Mesendoderm (in vitro differentiated cells): ENCODE measurements at regions not wholly inside any gene's neighbourhood (a gene's known extent, or its start where the extent isn't known, plus 50 kb on each side); places are given as distances from the start of the nearest gene placed in this dataset.

Source experiments
- DNase-seq: peaks from one replicate; pipeline ENCODE4 v3.0.0; 2013
- H2AK5ac ChIP-seq: 2 replicates; pipeline ENCODE4 v1.6.1; 2013; ENCODE audit warnings: low read length, inconsistent platforms
- H2BK120ac ChIP-seq: 2 replicates; pipeline ENCODE4 v1.6.1; 2013; ENCODE audit warnings: low read depth, mild to moderate bottlenecking, low read length, moderate library complexity, mixed read lengths
- H2BK15ac ChIP-seq: replicated peaks from 2 replicates; pipeline ENCODE4 v1.6.1; 2013; ENCODE audit warnings: low read depth, mild to moderate bottlenecking, moderate library complexity
- H2BK5ac ChIP-seq: 2 replicates; pipeline ENCODE4 v1.6.1; 2013; ENCODE audit warnings: low read length, inconsistent platforms
- H3K18ac ChIP-seq: 2 replicates; pipeline ENCODE4 v1.6.1; 2013; ENCODE audit warnings: mild to moderate bottlenecking, low read length, mixed read lengths
- H3K23ac ChIP-seq: one replicate; pipeline ENCODE4 v1.6.1; 2013; ENCODE audit warnings: low read length
- H3K27ac ChIP-seq: 2 replicates; pipeline ENCODE4 v1.5.1; 2013; ENCODE audit warnings: low read depth, mild to moderate bottlenecking, inconsistent platforms, low read length, moderate library complexity
- H3K27me3 ChIP-seq: 2 replicates; pipeline ENCODE4 v1.6.1; 2013; ENCODE audit warnings: low read length, control low read depth, mild to moderate bottlenecking, inconsistent platforms; ENCODE audit not compliant: insufficient read depth, poor library complexity
- H3K36me3 ChIP-seq: 2 replicates; pipeline ENCODE4 v1.6.1; 2013; ENCODE audit warnings: low read length, inconsistent platforms; ENCODE audit not compliant: control insufficient read depth, insufficient read depth
- H3K4ac ChIP-seq: one replicate; pipeline ENCODE4 v1.6.1; 2013; ENCODE audit warnings: low read depth, mild to moderate bottlenecking, low read length, moderate library complexity
- H3K4me1 ChIP-seq: 2 replicates; pipeline ENCODE4 v1.6.1; 2013; ENCODE audit warnings: low read depth, low read length, inconsistent platforms; ENCODE audit not compliant: control insufficient read depth
- H3K4me2 ChIP-seq: 2 replicates; pipeline ENCODE4 v1.6.1; 2013; ENCODE audit warnings: low read length
- H3K4me3 ChIP-seq: 2 replicates; pipeline ENCODE4 v1.5.1; 2013; ENCODE audit warnings: mild to moderate bottlenecking, low read length
- H3K56ac ChIP-seq: one replicate; pipeline ENCODE4 v1.6.1; 2013; ENCODE audit warnings: low read length
- H3K79me1 ChIP-seq: 2 replicates; pipeline ENCODE4 v1.6.1; 2013; ENCODE audit warnings: low read length, inconsistent platforms
- H3K79me2 ChIP-seq: 2 replicates; pipeline ENCODE4 v1.6.1; 2013; ENCODE audit warnings: mild to moderate bottlenecking, low read length; ENCODE audit not compliant: control insufficient read depth, insufficient read depth
- H3K9ac ChIP-seq: 2 replicates; pipeline ENCODE4 v1.6.1; 2013; ENCODE audit warnings: low read length, inconsistent platforms
- H4K5ac ChIP-seq: one replicate; pipeline ENCODE4 v1.6.1; 2013; ENCODE audit warnings: low read length
- H4K8ac ChIP-seq: one replicate; pipeline ENCODE4 v1.6.1; 2013; ENCODE audit warnings: low read depth, mild to moderate bottlenecking, control low read depth, low read length, moderate library complexity
- WGBS: extraction: QIAGEN DNeasy Blood & Tissue Kit; methylation state at CpG from one replicate; pipeline ENCODE4 v1.1.7; 2013; ENCODE audit warnings: low lambda C conversion rate, missing lambda C conversion rate; ENCODE audit not compliant: insufficient coverage; ENCODE audit errors: extremely low coverage; 5-methylcytosine and 5-hydroxymethylcytosine counted together

- WGBS, result no CpG with 5 or more reads among the region's 4 CpGs
- Histone ChIP-seq H2BK15ac (no peak overlapping the region), H3K79me1 (no peaks in the 10 kb centered on the region), H3K36me3 (no peaks in the 10 kb centered on the region), H3K9ac (no peak overlapping the region), H4K8ac (no peak overlapping the region), H2AK5ac (no peak overlapping the region), H3K79me2 (no peaks in the 10 kb centered on the region), H3K18ac (no peak overlapping the region), H3K56ac (no peak overlapping the region), H2BK120ac (no peak overlapping the region), H3K4me1 (no peaks in the 10 kb centered on the region), H3K27ac (no peak overlapping the region), H3K4ac (no peak overlapping the region), H4K5ac (no peak overlapping the region), H2BK5ac (no peak overlapping the region), H3K4me3 (no peak overlapping the region), H3K27me3 (no peaks in the 10 kb centered on the region), H3K4me2 (no peak overlapping the region), H3K23ac (no peak overlapping the region)
- no peak for DNase-seq
These were observed 131.9 kb downstream of the FAM43A start for GRCh38 chr3:194817592-194817930.

GRCh38 chr3:194817936-194818335, 132.3 kb downstream of the FAM43A start:
- Histone ChIP-seq H2BK5ac (no peak overlapping the region), H3K27me3 (no peaks in the 10 kb centered on the region)

GRCh38 chr3:194824100-194824499, 138.4 kb downstream of the FAM43A start:
- no peak for DNase-seq
- Histone ChIP-seq H3K4me1 (no peaks in the 10 kb centered on the region), H4K5ac (no peak overlapping the region), H3K27ac (no peak overlapping the region), H2BK15ac (no peak overlapping the region), H3K4me2 (no peak overlapping the region), H2BK120ac (no peak overlapping the region), H4K8ac (no peak overlapping the region), H3K4me3 (no peak overlapping the region), H3K36me3 (no peaks in the 10 kb centered on the region), H3K23ac (no peak overlapping the region), H2AK5ac (no peak overlapping the region), H3K79me2 (no peaks in the 10 kb centered on the region), H3K27me3 (no peaks in the 10 kb centered on the region), H3K56ac (no peak overlapping the region), H3K79me1 (no peaks in the 10 kb centered on the region), H3K9ac (no peak overlapping the region), H3K18ac (no peak overlapping the region), H3K4ac (no peak overlapping the region), H2BK5ac (no peak overlapping the region)
- WGBS, result no CpG with 5 or more reads among the region's 4 CpGs

More at GRCh38 chr3:194817936-194818335, 132.3 kb downstream of the FAM43A start:
- Histone ChIP-seq H3K27ac (no peak overlapping the region), H3K4me1 (no peaks in the 10 kb centered on the region), H3K79me1 (no peaks in the 10 kb centered on the region), H3K79me2 (no peaks in the 10 kb centered on the region), H4K8ac (no peak overlapping the region), H3K36me3 (no peaks in the 10 kb centered on the region), H3K4me3 (no peak overlapping the region), H4K5ac (no peak overlapping the region), H3K9ac (no peak overlapping the region), H3K56ac (no peak overlapping the region), H3K18ac (no peak overlapping the region), H3K4ac (no peak overlapping the region), H3K4me2 (no peak overlapping the region), H2BK15ac (no peak overlapping the region), H2AK5ac (no peak overlapping the region), H3K23ac (no peak overlapping the region), H2BK120ac (no peak overlapping the region)
- WGBS, result no CpG with 5 or more reads among the region's 6 CpGs
- no peak for DNase-seq

GRCh38 chr3:194824701-194825111, 139.0 kb downstream of the FAM43A start:
- Histone ChIP-seq H3K18ac (no peak overlapping the region), H3K79me2 (no peaks in the 10 kb centered on the region), H3K4ac (no peak overlapping the region), H3K56ac (no peak overlapping the region), H3K79me1 (no peaks in the 10 kb centered on the region), H3K36me3 (no peaks in the 10 kb centered on the region), H3K4me2 (no peak overlapping the region), H2BK120ac (no peak overlapping the region), H2AK5ac (no peak overlapping the region), H4K5ac (no peak overlapping the region), H3K27me3 (no peaks in the 10 kb centered on the region), H4K8ac (no peak overlapping the region), H3K27ac (no peak overlapping the region), H3K4me3 (no peak overlapping the region), H2BK15ac (no peak overlapping the region), H3K9ac (no peak overlapping the region), H2BK5ac (no peak overlapping the region), H3K23ac (no peak overlapping the region), H3K4me1 (no peaks in the 10 kb centered on the region)
- WGBS, result no CpG with 5 or more reads among the region's 15 CpGs
- no peak for DNase-seq

GRCh38 chr3:194826594-194826993, 140.9 kb downstream of the FAM43A start:
- H4K8ac ChIP-seq, result no peak overlapping the region
- no peak overlapping the region for H3K4me2 ChIP-seq
- no peak for DNase-seq
- H2BK120ac ChIP-seq, result no peak overlapping the region
- no peak overlapping the region for H3K23ac ChIP-seq
- H3K4me3 ChIP-seq, result no peak overlapping the region
- H3K56ac ChIP-seq, result no peak overlapping the region
- no peaks in the 10 kb centered on the region for H3K4me1 ChIP-seq
- no peak overlapping the region for H3K27ac ChIP-seq
- no peak overlapping the region for H2BK5ac ChIP-seq
- H3K4ac ChIP-seq, result no peak overlapping the region
- H2BK15ac ChIP-seq, result no peak overlapping the region
- WGBS, result no CpG with 5 or more reads among the region's 6 CpGs
- H3K27me3 ChIP-seq, result no peaks in the 10 kb centered on the region
- no peaks in the 10 kb centered on the region for H3K79me2 ChIP-seq
- H4K5ac ChIP-seq, result no peak overlapping the region
- H3K18ac ChIP-seq, result no peak overlapping the region
- no peaks in the 10 kb centered on the region for H3K79me1 ChIP-seq
- no peak overlapping the region for H2AK5ac ChIP-seq
- H3K9ac ChIP-seq, result no peak overlapping the region
- no peaks in the 10 kb centered on the region for H3K36me3 ChIP-seq

- no peak overlapping the region for H3K23ac ChIP-seq
- no peak overlapping the region for H3K4ac ChIP-seq
- no CpG with 5 or more reads among the region's 1 CpG for WGBS
- H2BK5ac ChIP-seq, result no peak overlapping the region
- no peaks in the 10 kb centered on the region for H3K79me2 ChIP-seq
- no peak overlapping the region for H4K8ac ChIP-seq
- H3K9ac ChIP-seq, result no peak overlapping the region
- no peak for DNase-seq
- no peak overlapping the region for H2BK15ac ChIP-seq
- H3K36me3 ChIP-seq, result no peaks in the 10 kb centered on the region
- no peak overlapping the region for H3K27ac ChIP-seq
- H3K56ac ChIP-seq, result no peak overlapping the region
- H2BK120ac ChIP-seq, result no peak overlapping the region
- H3K4me2 ChIP-seq, result no peak overlapping the region
- no peak overlapping the region for H3K18ac ChIP-seq
- no peaks in the 10 kb centered on the region for H3K79me1 ChIP-seq
- no peaks in the 10 kb centered on the region for H3K4me1 ChIP-seq
- H3K4me3 ChIP-seq, result no peak overlapping the region
- H4K5ac ChIP-seq, result no peak overlapping the region
- H2AK5ac ChIP-seq, result no peak overlapping the region
- no peaks in the 10 kb centered on the region for H3K27me3 ChIP-seq
These were observed 141.8 kb downstream of the FAM43A start for GRCh38 chr3:194827486-194827885.
